Mesothelial cell of epicardium (in vitro differentiated cells): ENCODE measurements at regions not wholly inside any gene's neighbourhood (a gene's known extent, or its start where the extent isn't known, plus 50 kb on each side); places are given as distances from the start of the nearest gene placed in this dataset.

Experiments used
- DNase-seq, 2 experiments: peaks; one replicate each; pipeline ENCODE4 v3.0.0; 2021; ENCODE audit warnings: low spot score in 2 of 2; ENCODE audit not compliant: unreplicated experiment in 2 of 2
- H3K27ac Mint-ChIP-seq: 2 replicates; pipeline ENCODE4 v1.8.0; 2021; ENCODE audit warnings: mixed read lengths
- H3K27me3 Mint-ChIP-seq: 2 replicates; pipeline ENCODE4 v1.8.0; 2021; ENCODE audit warnings: low read depth, mixed read lengths
- H3K36me3 Mint-ChIP-seq: 2 replicates; pipeline ENCODE4 v1.8.0; 2021; ENCODE audit warnings: mixed read lengths
- H3K4me1 Mint-ChIP-seq: 2 replicates; pipeline ENCODE4 v1.8.0; 2021; ENCODE audit warnings: mixed read lengths
- H3K4me3 Mint-ChIP-seq: 2 replicates; pipeline ENCODE4 v1.8.0; 2021; ENCODE audit warnings: mild to moderate bottlenecking, moderate library complexity, mixed read lengths
- H3K9me3 Mint-ChIP-seq: 2 replicates; pipeline ENCODE4 v1.8.0; 2021; ENCODE audit warnings: mixed read lengths
- TF ChIP-seq, protein P1 (sequence below): fragments of 200-600 bp; sonication (generic); IDR thresholded peaks from one replicate; pipeline ENCODE4 v1.5.0; 2021; ENCODE audit warnings: antibody characterized with exemption; ENCODE audit not compliant: unreplicated experiment

GRCh38 chr3:70740872-70741271 is 428.4 kb upstream of the MDFIC2 start:
- TF ChIP-seq, protein P1, sequence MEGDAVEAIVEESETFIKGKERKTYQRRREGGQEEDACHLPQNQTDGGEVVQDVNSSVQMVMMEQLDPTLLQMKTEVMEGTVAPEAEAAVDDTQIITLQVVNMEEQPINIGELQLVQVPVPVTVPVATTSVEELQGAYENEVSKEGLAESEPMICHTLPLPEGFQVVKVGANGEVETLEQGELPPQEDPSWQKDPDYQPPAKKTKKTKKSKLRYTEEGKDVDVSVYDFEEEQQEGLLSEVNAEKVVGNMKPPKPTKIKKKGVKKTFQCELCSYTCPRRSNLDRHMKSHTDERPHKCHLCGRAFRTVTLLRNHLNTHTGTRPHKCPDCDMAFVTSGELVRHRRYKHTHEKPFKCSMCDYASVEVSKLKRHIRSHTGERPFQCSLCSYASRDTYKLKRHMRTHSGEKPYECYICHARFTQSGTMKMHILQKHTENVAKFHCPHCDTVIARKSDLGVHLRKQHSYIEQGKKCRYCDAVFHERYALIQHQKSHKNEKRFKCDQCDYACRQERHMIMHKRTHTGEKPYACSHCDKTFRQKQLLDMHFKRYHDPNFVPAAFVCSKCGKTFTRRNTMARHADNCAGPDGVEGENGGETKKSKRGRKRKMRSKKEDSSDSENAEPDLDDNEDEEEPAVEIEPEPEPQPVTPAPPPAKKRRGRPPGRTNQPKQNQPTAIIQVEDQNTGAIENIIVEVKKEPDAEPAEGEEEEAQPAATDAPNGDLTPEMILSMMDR = no peak
- Mint-ChIP-seq H3K4me1 (peaks cover 31% of the 10 kb centered on the region), H3K9me3 (peaks cover 4% of the 10 kb centered on the region), H3K27ac (no peak overlapping the region), H3K4me3 (no peak overlapping the region), H3K36me3 (no peaks in the 10 kb centered on the region), H3K27me3 (no peaks in the 10 kb centered on the region)
- no peak for DNase-seq

- Mint-ChIP-seq H3K4me1 (peaks cover 24% of the 10 kb centered on the region), H3K9me3 (peaks cover 4% of the 10 kb centered on the region), H3K27me3 (no peaks in the 10 kb centered on the region), H3K4me3 (no peak overlapping the region), H3K36me3 (no peaks in the 10 kb centered on the region), H3K27ac (no peak overlapping the region)
- DNase-seq = no peak
- TF ChIP-seq, protein P1 = no peak
Measured at GRCh38 chr3:70740071-70740470, 427.6 kb upstream of the MDFIC2 start.

- TF ChIP-seq, protein P1 = no peak
- Mint-ChIP-seq H3K4me3 (no peak overlapping the region), H3K4me1 (peaks cover 10% of the 10 kb centered on the region), H3K36me3 (no peaks in the 10 kb centered on the region), H3K9me3 (peaks cover 8% of the 10 kb centered on the region), H3K27me3 (no peaks in the 10 kb centered on the region), H3K27ac (no peak overlapping the region)
- no peak for DNase-seq
Measured at GRCh38 chr3:70738291-70738681, 425.8 kb upstream of the MDFIC2 start.

GRCh38 chr3:70737666-70738290 is 425.3 kb upstream of the MDFIC2 start:
- H3K9me3 Mint-ChIP-seq = peaks cover 8% of the 10 kb centered on the region
- no peak overlapping the region for H3K4me3 Mint-ChIP-seq
- no peaks in the 10 kb centered on the region for H3K27me3 Mint-ChIP-seq
- no peak for DNase-seq
- peak overlapping the region; percentile 2 for H3K27ac Mint-ChIP-seq
- no peaks in the 10 kb centered on the region for H3K36me3 Mint-ChIP-seq
- TF ChIP-seq, protein P1 = no peak
- peaks cover 10% of the 10 kb centered on the region for H3K4me1 Mint-ChIP-seq

DNA sequence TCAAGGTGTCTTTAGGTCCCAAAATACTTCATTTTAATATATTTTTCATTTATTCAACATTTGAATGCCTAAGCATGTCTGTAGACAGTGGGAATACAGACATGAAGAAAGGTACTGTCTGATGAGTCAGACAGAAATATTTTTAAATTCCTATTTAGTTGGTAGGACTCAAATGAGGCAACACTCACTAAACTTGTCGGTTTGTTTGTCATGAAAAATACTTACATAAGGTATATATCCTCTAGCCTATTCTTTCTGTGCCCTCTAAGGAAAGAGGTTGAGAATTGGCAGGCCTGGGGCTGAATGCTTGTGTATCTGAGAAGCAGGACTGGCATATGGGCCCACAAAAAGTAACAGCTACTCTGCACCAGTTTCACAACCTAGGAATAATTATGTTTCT is 423.6 kb upstream of the MDFIC2 start:
- Mint-ChIP-seq H3K9me3 (peaks cover 8% of the 10 kb centered on the region), H3K36me3 (no peaks in the 10 kb centered on the region), H3K27ac (no peak overlapping the region), H3K4me3 (no peak overlapping the region), H3K27me3 (no peaks in the 10 kb centered on the region), H3K4me1 (peaks cover 5% of the 10 kb centered on the region)
- TF ChIP-seq, protein P1 = no peak
- no peak for DNase-seq

- no peak for DNase-seq
- no peaks in the 10 kb centered on the region for H3K36me3 Mint-ChIP-seq
- peaks cover 5% of the 10 kb centered on the region for H3K4me1 Mint-ChIP-seq
- H3K9me3 Mint-ChIP-seq = peaks cover 8% of the 10 kb centered on the region
- no peak overlapping the region for H3K27ac Mint-ChIP-seq
- H3K4me3 Mint-ChIP-seq = no peak overlapping the region
- H3K27me3 Mint-ChIP-seq = no peaks in the 10 kb centered on the region
- TF ChIP-seq, protein P1 = no peak
Measured at GRCh38 chr3:70734756-70735155, 422.3 kb upstream of the MDFIC2 start.
